ENCODE measurements at regions not wholly inside any gene's neighbourhood (a gene's known extent, or its start where the extent isn't known, plus 50 kb on each side); places are given as distances from the start of the nearest gene placed in this dataset.

GRCh38 chr10:10126218-10126617, 891.5 kb upstream of the CELF2 start:
- DNase-seq (ENCODE audit: low read depth in 1 of 2, low spot score in 1 of 2), result no peak

- DNase-seq (ENCODE audit: low read depth in 1 of 2, low spot score in 1 of 2), result no peak
Observed at GRCh38 chr10:10128387-10128786, 889.3 kb upstream of the CELF2 start.

- no peak for DNase-seq (ENCODE audit: low read depth in 1 of 2, low spot score in 1 of 2)
Observed at GRCh38 chr10:10130686-10131085, 887.0 kb upstream of the CELF2 start.

- DNase-seq (ENCODE audit: low read depth in 1 of 2, low spot score in 1 of 2), result no peak
Observed at GRCh38 chr10:10132009-10132408, 885.7 kb upstream of the CELF2 start.

GRCh38 chr10:10133281-10133680, 884.4 kb upstream of the CELF2 start:
- DNase-seq (ENCODE audit: low read depth in 1 of 2, low spot score in 1 of 2), result no peak

- no peak for DNase-seq (ENCODE audit: low read depth in 1 of 2, low spot score in 1 of 2)
Observed at GRCh38 chr10:10138685-10139084, 879.0 kb upstream of the CELF2 start.

- DNase-seq (ENCODE audit: low read depth in 1 of 2, low spot score in 1 of 2), result no peak
Observed at GRCh38 chr10:10141782-10142382, 875.8 kb upstream of the CELF2 start.

- no peak for DNase-seq (ENCODE audit: low read depth in 1 of 2, low spot score in 1 of 2)
Observed at GRCh38 chr10:10146604-10147003, 871.1 kb upstream of the CELF2 start.

GRCh38 chr10:10149899-10150298, 867.8 kb upstream of the CELF2 start:
- no peak for DNase-seq (ENCODE audit: low read depth in 1 of 2, low spot score in 1 of 2)

GRCh38 chr10:10156917-10157600, 860.6 kb upstream of the CELF2 start:
- no peak for DNase-seq (ENCODE audit: low read depth in 1 of 2, low spot score in 1 of 2)

- DNase-seq (ENCODE audit: low read depth in 1 of 2, low spot score in 1 of 2), result no peak
Observed at GRCh38 chr10:10160821-10161312, 856.8 kb upstream of the CELF2 start.

- no peak for DNase-seq (ENCODE audit: low read depth in 1 of 2, low spot score in 1 of 2)
Observed at GRCh38 chr10:10164848-10165247, 852.8 kb upstream of the CELF2 start.

GRCh38 chr10:10165415-10165814, 852.3 kb upstream of the CELF2 start:
- DNase-seq (ENCODE audit: low read depth in 1 of 2, low spot score in 1 of 2), result no peak

- no peak for DNase-seq (ENCODE audit: low read depth in 1 of 2, low spot score in 1 of 2)
Observed at GRCh38 chr10:10178476-10178875, 839.2 kb upstream of the CELF2 start.

GRCh38 chr10:10193848-10194247, 823.8 kb upstream of the CELF2 start:
- no peak for DNase-seq (ENCODE audit: low read depth in 1 of 2, low spot score in 1 of 2)

GRCh38 chr10:10196701-10197100, 821.0 kb upstream of the CELF2 start:
- DNase-seq (ENCODE audit: low read depth in 1 of 2, low spot score in 1 of 2), result no peak

- no peak for DNase-seq (ENCODE audit: low read depth in 1 of 2, low spot score in 1 of 2)
Observed at GRCh38 chr10:10197423-10197822, 820.2 kb upstream of the CELF2 start.

GRCh38 chr10:10198363-10198762, 819.3 kb upstream of the CELF2 start:
- no peak for DNase-seq (ENCODE audit: low read depth in 1 of 2, low spot score in 1 of 2)

GRCh38 chr10:10204415-10204814, 813.3 kb upstream of the CELF2 start:
- DNase-seq (ENCODE audit: low read depth in 1 of 2, low spot score in 1 of 2), result no peak

- no peak for DNase-seq (ENCODE audit: low read depth in 1 of 2, low spot score in 1 of 2)
Observed at GRCh38 chr10:10205906-10206305, 811.8 kb upstream of the CELF2 start.

GRCh38 chr10:10207538-10207937, 810.1 kb upstream of the CELF2 start:
- no peak for DNase-seq (ENCODE audit: low read depth in 1 of 2, low spot score in 1 of 2)

GRCh38 chr10:10208196-10208595, 809.5 kb upstream of the CELF2 start:
- no peak for DNase-seq (ENCODE audit: low read depth in 1 of 2, low spot score in 1 of 2)

- no peak for DNase-seq (ENCODE audit: low read depth in 1 of 2, low spot score in 1 of 2)
Observed at GRCh38 chr10:10209167-10209566, 808.5 kb upstream of the CELF2 start.

All from activated T-helper 1 cell treated with anti-CD3 and anti-CD28 coated beads, Interleukin-2, amount 50 U/mL, for 16 hours (primary cell).